ENCODE measurements at regions not wholly inside any gene's neighbourhood (a gene's known extent, or its start where the extent isn't known, plus 50 kb on each side); places are given as distances from the start of the nearest gene placed in this dataset.

DNA sequence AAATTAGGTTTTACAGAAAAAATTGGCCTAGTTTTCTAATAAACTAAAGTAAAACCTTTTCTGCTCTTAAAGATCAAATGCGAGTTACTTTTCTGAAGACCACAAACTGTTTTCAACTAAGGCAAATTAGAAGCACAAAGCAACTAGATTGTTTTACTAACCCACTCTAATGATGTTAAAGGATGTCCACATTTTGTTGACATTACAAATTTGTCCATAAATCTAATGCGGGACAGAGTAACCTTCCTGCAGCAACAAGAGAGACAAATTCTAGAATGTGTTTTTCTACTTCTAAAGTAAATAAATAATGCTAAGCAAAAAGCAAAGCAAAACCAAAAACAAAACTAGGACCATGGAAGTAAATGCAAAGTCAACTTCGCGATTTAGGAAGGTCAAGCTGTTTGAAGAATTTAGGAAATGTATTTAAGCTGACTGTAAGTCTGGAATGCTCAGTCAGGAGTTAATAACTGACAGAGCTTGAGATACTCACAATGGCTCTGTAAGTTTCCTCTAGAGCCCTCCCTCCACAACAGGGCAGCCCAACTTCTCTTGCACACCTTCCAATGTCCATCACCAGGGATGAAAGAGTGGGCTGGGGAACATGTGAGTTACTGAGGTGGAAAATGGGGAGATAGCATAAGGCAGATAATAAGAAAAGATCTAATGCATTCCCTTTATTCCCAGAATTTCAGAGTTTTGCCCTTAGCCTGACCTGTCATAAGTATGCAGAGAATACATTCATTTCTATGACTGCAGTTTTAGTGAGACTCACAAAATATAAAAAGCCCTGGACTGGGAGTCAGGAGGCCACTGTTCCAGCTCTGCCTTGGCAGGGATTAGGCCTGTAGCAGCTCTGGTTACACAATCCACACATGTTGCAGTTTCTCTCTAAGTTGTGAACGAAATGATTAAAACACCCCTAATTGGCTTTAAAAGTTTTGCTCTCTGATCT is 158.8 kb downstream of the FOXA2 start:
- no peak for TF ChIP-seq POLR2A (IDR thresholded peaks at IDR 0.05)
- TF ChIP-seq, protein P1, sequence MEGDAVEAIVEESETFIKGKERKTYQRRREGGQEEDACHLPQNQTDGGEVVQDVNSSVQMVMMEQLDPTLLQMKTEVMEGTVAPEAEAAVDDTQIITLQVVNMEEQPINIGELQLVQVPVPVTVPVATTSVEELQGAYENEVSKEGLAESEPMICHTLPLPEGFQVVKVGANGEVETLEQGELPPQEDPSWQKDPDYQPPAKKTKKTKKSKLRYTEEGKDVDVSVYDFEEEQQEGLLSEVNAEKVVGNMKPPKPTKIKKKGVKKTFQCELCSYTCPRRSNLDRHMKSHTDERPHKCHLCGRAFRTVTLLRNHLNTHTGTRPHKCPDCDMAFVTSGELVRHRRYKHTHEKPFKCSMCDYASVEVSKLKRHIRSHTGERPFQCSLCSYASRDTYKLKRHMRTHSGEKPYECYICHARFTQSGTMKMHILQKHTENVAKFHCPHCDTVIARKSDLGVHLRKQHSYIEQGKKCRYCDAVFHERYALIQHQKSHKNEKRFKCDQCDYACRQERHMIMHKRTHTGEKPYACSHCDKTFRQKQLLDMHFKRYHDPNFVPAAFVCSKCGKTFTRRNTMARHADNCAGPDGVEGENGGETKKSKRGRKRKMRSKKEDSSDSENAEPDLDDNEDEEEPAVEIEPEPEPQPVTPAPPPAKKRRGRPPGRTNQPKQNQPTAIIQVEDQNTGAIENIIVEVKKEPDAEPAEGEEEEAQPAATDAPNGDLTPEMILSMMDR (IDR thresholded peaks at IDR 0.05), result no peak

All from stomach (tissue), 4 donors.